ENCODE measurements at regions not wholly inside any gene's neighbourhood (a gene's known extent, or its start where the extent isn't known, plus 50 kb on each side); places are given as distances from the start of the nearest gene placed in this dataset.

DNA sequence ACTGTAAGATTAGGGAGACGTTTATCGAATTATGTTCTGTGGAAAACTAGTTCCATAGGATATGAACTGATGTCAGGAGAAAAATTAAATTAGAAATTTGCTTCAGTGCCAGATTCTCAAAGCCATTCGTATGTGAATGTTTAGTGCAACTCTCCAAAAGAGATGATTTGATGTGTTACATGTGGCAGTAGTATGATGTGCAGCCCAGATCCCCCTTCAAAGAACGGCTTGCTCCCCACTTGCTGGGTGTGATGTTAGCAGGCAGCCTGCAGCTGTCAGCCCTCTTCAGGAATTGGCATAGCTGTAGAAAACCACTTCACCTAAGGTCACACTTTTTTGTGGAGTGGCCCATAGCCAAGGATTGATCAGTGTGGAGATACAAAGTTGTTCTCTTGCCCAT lies 127.0 kb upstream of the CCDC54 start:
- H3K4me3 ChIP-seq (ENCODE audit: low read depth, low read length) = no peak overlapping the region
- TF ChIP-seq, protein P1, sequence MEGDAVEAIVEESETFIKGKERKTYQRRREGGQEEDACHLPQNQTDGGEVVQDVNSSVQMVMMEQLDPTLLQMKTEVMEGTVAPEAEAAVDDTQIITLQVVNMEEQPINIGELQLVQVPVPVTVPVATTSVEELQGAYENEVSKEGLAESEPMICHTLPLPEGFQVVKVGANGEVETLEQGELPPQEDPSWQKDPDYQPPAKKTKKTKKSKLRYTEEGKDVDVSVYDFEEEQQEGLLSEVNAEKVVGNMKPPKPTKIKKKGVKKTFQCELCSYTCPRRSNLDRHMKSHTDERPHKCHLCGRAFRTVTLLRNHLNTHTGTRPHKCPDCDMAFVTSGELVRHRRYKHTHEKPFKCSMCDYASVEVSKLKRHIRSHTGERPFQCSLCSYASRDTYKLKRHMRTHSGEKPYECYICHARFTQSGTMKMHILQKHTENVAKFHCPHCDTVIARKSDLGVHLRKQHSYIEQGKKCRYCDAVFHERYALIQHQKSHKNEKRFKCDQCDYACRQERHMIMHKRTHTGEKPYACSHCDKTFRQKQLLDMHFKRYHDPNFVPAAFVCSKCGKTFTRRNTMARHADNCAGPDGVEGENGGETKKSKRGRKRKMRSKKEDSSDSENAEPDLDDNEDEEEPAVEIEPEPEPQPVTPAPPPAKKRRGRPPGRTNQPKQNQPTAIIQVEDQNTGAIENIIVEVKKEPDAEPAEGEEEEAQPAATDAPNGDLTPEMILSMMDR (IDR thresholded peaks at IDR 0.05; ENCODE audit: control insufficient read depth, extremely low read depth, insufficient read depth) = no peak
- DNase-seq (ENCODE audit: low read depth) = no peak

DNA sequence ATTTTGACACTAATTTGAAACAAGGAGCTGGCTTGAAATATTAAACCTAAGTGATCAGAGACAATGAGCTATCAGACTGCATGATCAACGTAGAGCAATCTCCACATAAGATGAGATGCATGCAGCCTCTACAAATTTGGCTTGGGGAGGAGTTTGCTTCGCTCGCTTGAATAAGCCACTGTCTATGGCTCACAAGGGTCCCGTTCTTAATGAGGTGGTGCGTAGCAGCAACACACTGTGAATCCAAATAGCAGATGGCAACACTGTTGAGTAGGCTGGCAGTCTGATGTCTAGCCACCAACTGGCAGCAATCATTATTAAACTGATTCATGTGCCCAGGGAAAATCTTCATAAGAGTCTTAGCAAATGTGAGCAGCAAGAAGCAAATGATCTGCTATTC lies 125.4 kb upstream of the CCDC54 start:
- TF ChIP-seq, protein P1 (IDR thresholded peaks at IDR 0.05; ENCODE audit: control insufficient read depth, extremely low read depth, insufficient read depth) = no peak
- DNase-seq (ENCODE audit: low read depth) = no peak
- no peak overlapping the region for H3K4me3 ChIP-seq (ENCODE audit: low read depth, low read length)

DNA sequence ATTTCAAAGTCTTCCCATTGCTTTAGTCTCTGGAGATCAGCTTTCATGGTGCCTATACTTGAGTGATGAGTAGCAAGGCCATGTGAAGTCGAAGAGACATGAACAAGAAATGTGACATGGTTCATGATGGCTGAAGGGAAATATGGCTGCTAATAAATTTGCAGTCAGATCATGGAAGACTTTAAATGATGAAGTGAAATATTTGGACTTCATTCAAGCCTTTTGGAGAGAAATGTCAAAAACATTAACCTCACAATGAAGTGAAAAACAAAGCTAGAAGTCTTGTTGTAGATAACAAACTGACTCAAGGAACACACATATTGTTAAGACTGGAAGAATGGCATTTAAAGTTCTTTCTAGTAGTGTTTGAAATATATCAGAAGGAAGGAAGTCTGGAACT lies 120.3 kb upstream of the CCDC54 start:
- TF ChIP-seq, protein P1 (IDR thresholded peaks at IDR 0.05; ENCODE audit: control insufficient read depth, extremely low read depth, insufficient read depth) = no peak
- no peak for DNase-seq (ENCODE audit: low read depth)
- no peak overlapping the region for H3K4me3 ChIP-seq (ENCODE audit: low read depth, low read length)

DNA sequence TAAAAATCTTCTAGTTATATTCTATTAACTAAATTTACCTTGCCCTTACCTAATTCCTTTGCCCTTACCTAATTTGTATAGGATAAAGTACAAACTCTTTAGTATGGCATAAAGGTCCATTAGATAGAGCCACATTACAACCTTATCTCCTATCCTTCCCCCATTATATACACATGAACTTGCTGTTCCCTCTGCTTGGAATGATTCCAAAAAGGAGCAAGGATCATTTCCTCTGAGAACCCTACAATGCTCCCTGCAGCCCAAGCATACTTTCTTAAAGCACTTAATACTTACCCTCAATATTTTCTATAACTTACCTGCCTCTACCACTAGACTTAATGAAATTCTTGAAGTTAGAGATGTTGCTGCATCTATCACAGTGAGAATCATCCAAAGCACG lies 118.9 kb upstream of the CCDC54 start:
- DNase-seq (ENCODE audit: low read depth) = no peak
- TF ChIP-seq, protein P1 (IDR thresholded peaks at IDR 0.05; ENCODE audit: control insufficient read depth, extremely low read depth, insufficient read depth) = no peak
- no peak overlapping the region for H3K4me3 ChIP-seq (ENCODE audit: low read depth, low read length)

DNA sequence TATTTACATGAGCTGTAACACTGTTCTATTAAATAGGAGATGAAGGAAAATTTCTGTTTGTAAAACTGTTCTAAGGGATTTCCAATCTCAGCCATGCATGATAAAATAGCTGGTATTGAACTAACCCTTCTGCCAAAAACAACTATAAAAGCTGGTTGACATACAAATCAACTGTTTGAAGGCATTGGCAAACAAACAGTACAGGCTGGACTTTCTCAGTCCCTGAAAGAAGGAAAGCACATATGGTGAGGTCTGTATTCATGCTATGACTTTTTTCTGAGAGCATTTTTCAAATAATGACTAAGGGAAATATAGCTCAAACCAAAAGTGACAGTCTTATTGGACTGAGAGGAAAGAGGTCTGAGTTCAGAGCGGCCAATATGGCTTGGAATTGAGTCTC lies 117.0 kb upstream of the CCDC54 start:
- TF ChIP-seq, protein P1 (IDR thresholded peaks at IDR 0.05; ENCODE audit: control insufficient read depth, extremely low read depth, insufficient read depth) = no peak
- H3K4me3 ChIP-seq (ENCODE audit: low read depth, low read length) = no peak overlapping the region
- DNase-seq (ENCODE audit: low read depth) = peak; percentile 86

DNA sequence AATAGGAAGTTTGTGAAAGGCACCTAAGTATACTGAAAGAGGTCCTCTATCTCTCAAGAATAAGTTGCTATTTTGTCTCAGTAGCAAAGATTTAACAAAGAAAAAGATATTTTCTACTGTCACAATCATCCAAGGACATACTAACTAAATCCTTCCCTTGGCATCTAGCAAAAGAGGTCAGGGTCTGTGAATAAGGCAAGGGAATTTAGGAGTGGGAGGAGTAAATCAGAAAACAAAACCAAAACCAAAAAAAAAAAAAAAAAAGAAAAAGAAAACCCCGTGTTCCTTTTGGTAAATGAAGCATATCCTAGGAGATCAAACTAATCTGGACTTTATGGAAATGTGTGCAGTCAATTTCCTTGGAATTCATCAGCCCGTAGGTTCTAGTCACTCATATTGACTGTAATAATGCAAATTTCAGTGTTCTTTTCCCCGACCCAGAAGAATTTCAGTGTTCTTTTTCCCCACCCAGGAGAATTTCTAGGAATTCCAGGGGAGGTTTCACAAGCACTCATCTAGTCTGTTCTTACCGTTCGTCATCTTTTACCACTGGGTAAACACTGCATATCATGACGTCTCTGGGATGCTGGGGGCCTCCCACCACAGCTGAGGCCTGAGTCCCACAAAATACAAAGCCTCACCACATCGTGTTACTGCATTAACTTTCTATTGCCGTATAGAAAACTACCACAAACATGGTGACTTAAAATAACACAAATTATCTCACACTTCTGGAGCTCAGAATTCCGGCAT lies 113.8 kb upstream of the CCDC54 start:
- no peak overlapping the region for H3K4me3 ChIP-seq (ENCODE audit: low read depth, low read length)
- DNase-seq (ENCODE audit: low read depth) = no peak
- TF ChIP-seq, protein P1 (IDR thresholded peaks at IDR 0.05; ENCODE audit: control insufficient read depth, extremely low read depth, insufficient read depth) = no peak

DNA sequence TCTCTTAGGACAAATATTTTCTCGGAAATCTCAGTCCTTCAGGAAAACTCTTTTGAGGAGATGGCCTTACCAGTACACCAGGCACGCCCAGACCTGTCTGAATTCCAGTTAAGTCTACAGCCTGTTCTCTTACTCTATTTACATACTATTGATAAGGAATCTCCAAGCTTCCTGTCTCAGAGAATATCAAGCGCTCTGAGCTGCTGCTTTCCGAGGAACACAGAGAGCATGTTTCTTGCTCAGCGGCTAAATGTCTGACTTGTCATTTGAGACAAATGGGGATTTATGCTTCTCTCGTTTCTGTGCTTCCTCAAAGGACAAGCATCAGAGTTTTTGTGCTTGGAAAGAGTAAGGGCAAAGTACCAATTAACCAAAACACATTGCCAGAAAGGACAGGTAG lies 112.4 kb upstream of the CCDC54 start:
- TF ChIP-seq, protein P1 (IDR thresholded peaks at IDR 0.05; ENCODE audit: control insufficient read depth, extremely low read depth, insufficient read depth) = no peak
- H3K4me3 ChIP-seq (ENCODE audit: low read depth, low read length) = peak overlapping the region; percentile 8; the same call in 1 of the 2 replicates
- peak; percentile 85 for DNase-seq (ENCODE audit: low read depth)

Data from LNCaP clone FGC (cell line).